BLaER1 treated with 17β-estradiol and CSF1 and Interleukin-3, amounts not matched to agents 10 nM and 100 nM (cell line): ENCODE measurements at regions not wholly inside any gene's neighbourhood (a gene's known extent, or its start where the extent isn't known, plus 50 kb on each side); places are given as distances from the start of the nearest gene placed in this dataset.

ENCODE experiments used
- H3K27ac ChIP-seq, 11 experiments: shearing (Covaris generic); formaldehyde crosslinking; 2 replicates each; pipeline ENCODE4 v1.8.1; 2022
- H3K27me3 ChIP-seq, 11 experiments: shearing (Covaris generic); formaldehyde crosslinking; 2 replicates each; pipeline ENCODE4 v1.8.1; 2022
- H3K36me3 ChIP-seq, 11 experiments: shearing (Covaris generic); formaldehyde crosslinking; 2 replicates each; pipeline ENCODE4 v1.8.1; 2022
- H3K4me1 ChIP-seq, 10 experiments: shearing (Covaris generic); formaldehyde crosslinking; 2 replicates each; pipeline ENCODE4 v1.8.1; 2022
- H3K4me2 ChIP-seq, 11 experiments: shearing (Covaris generic); formaldehyde crosslinking; 2 replicates each; pipeline ENCODE4 v1.8.1; 2022
- H3K4me3 ChIP-seq, 10 experiments: shearing (Covaris generic); formaldehyde crosslinking; 2 replicates each; pipeline ENCODE4 v1.8.1; 2022
- H3K9ac ChIP-seq, 11 experiments: shearing (Covaris generic); formaldehyde crosslinking; 2 replicates each; pipeline ENCODE4 v1.8.1; 2022
- H3K9me3 ChIP-seq, 11 experiments: shearing (Covaris generic); formaldehyde crosslinking; replicated peaks in 1 of 11; 2 replicates each; pipeline ENCODE4 v1.8.1; 2022
- H4K20me1 ChIP-seq, 11 experiments: shearing (Covaris generic); formaldehyde crosslinking; 2 replicates each; pipeline ENCODE4 v1.8.1; 2022
- Cebpa-rat ChIP-seq, 11 experiments: shearing (Covaris generic); IDR thresholded peaks; 2 replicates each; pipeline ENCODE4 v1.8.1; 2022

GRCh38 chr10:47178537-47179290 is 121.3 kb upstream of the GDF10 start:
- H3K36me3 ChIP-seq = no peaks in the 10 kb centered on the region
- H3K27ac ChIP-seq = no peak overlapping the region
- TF ChIP-seq Cebpa-rat (IDR thresholded peaks at IDR 0.05) = no peak
- no peak overlapping the region for H3K9ac ChIP-seq
- no peaks in the 10 kb centered on the region for H4K20me1 ChIP-seq
- H3K4me2 ChIP-seq = no peak overlapping the region
- no peak overlapping the region for H3K4me3 ChIP-seq
- no peaks in the 10 kb centered on the region for H3K9me3 ChIP-seq
- H3K27me3 ChIP-seq = no peaks in the 10 kb centered on the region
- H3K4me1 ChIP-seq = peaks cover 0 to 5% (median 5%) of the 10 kb centered on the region in 10 experiments; a peak in 7 of 20 replicates

DNA sequence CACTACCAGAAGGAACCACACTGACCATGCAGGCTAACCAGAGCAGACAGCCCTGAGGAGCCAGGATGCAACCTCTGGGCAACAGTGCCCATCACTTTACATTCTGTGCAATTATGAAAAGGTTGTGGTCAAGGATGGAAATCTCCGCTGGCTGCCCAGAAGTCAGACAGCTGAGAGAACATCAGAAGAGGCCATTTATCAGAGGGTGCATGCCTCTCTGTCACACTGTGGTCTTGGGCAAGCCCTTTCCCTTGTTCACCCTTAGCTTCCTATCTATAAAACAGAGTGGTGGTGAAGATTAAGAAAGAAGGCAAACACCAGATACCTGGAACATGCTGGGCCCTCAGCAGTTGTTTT is 120.7 kb upstream of the GDF10 start:
- no peaks in the 10 kb centered on the region for H4K20me1 ChIP-seq
- no peaks in the 10 kb centered on the region for H3K36me3 ChIP-seq
- no peaks in the 10 kb centered on the region for H3K27me3 ChIP-seq
- no peak overlapping the region for H3K27ac ChIP-seq
- no peak overlapping the region for H3K4me2 ChIP-seq
- H3K4me1 ChIP-seq = peaks cover 0 to 5% (median 5%) of the 10 kb centered on the region in 10 experiments; a peak in 7 of 20 replicates
- no peaks in the 10 kb centered on the region for H3K9me3 ChIP-seq
- H3K9ac ChIP-seq = no peak overlapping the region
- no peak overlapping the region for H3K4me3 ChIP-seq
- no peak for TF ChIP-seq Cebpa-rat (IDR thresholded peaks at IDR 0.05)

- Histone ChIP-seq H3K4me2 (no peak overlapping the region), H3K9me3 (no peaks in the 10 kb centered on the region), H3K36me3 (no peaks in the 10 kb centered on the region), H3K27me3 (no peaks in the 10 kb centered on the region), H3K9ac (no peak overlapping the region), H3K4me1 (no peaks in the 10 kb centered on the region), H3K27ac (no peak overlapping the region), H3K4me3 (no peak overlapping the region), H4K20me1 (no peaks in the 10 kb centered on the region)
- no peak for TF ChIP-seq Cebpa-rat (IDR thresholded peaks at IDR 0.05)
Measured at GRCh38 chr10:47181052-47181849, 118.7 kb upstream of the GDF10 start.

DNA sequence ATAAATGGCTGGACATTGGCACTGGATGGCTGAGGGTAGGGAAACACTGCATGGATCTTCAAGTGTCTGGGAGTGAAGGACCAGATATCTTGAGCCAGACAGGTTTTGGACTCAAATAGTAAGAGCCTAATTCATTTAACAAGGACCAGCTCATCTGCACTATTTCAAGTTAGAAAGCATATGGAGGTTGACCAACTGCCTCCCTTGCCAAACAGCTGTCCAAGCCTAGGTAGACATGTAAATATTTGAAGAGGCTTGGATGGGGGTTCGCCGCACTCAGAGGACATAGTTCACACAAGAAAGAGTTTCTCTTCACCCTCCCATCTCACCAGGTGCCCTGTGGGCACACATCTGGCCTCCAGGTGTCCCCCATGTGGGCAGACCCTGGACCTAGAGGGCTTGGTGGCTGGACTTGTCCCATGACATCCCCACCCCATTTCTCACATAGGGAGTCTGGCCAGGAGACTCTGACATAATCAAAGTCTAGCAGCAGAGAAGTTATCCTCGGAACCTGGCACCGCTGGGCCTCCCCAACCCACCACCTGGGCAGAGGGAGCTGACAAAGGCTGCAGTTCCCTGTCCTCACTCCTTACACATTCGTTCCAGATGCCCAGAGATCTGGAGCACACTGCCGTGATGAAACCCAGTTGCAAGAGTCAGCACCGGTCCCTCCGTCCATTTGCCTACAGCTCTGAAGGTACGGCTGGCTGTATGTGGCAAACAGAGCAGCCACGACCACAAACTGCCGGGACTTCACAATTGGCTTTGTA is 116.9 kb upstream of the GDF10 start:
- Histone ChIP-seq H3K36me3 (no peaks in the 10 kb centered on the region), H3K27me3 (no peaks in the 10 kb centered on the region), H3K4me3 (no peak overlapping the region), H3K4me2 (no peak overlapping the region), H3K27ac (no peak overlapping the region), H3K4me1 (no peaks in the 10 kb centered on the region), H4K20me1 (no peaks in the 10 kb centered on the region), H3K9ac (no peak overlapping the region), H3K9me3 (no peaks in the 10 kb centered on the region)
- no peak for TF ChIP-seq Cebpa-rat (IDR thresholded peaks at IDR 0.05)

DNA sequence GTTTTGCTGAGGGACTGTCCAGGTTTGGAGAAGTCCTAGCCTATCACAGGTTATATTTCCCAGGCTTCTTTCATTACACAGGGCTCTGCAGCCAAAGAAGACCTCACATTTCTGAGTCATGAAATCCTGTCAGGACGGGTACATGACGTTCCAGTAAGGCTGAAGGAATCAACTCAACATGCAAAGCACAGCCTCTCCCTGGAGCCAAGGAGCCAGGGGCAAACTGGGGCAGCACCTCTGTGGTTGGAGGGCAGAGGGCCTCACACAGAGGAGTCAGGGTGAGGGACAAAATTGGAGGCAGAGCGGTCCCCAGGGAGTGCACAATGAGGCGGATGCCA is 116.3 kb upstream of the GDF10 start:
- Histone ChIP-seq H3K9ac (no peak overlapping the region), H3K4me2 (0 out of 22 replicates have a peak overlapping the region, but pooled peaks of 1 of the 11 experiments have one; percentile 6), H3K9me3 (no peaks in the 10 kb centered on the region), H3K4me3 (no peak overlapping the region), H3K4me1 (no peaks in the 10 kb centered on the region), H3K27me3 (no peaks in the 10 kb centered on the region), H3K36me3 (no peaks in the 10 kb centered on the region), H3K27ac (no peak overlapping the region), H4K20me1 (no peaks in the 10 kb centered on the region)
- no peak for TF ChIP-seq Cebpa-rat (IDR thresholded peaks at IDR 0.05)

- Histone ChIP-seq H3K9ac (no peak overlapping the region), H3K36me3 (no peaks in the 10 kb centered on the region), H3K9me3 (no peaks in the 10 kb centered on the region), H3K4me2 (no peak overlapping the region), H3K4me3 (no peak overlapping the region), H3K27me3 (no peaks in the 10 kb centered on the region), H3K27ac (no peak overlapping the region), H3K4me1 (no peaks in the 10 kb centered on the region), H4K20me1 (no peaks in the 10 kb centered on the region)
- no peak for TF ChIP-seq Cebpa-rat (IDR thresholded peaks at IDR 0.05)
Measured at GRCh38 chr10:47184273-47184672, 115.7 kb upstream of the GDF10 start.

DNA sequence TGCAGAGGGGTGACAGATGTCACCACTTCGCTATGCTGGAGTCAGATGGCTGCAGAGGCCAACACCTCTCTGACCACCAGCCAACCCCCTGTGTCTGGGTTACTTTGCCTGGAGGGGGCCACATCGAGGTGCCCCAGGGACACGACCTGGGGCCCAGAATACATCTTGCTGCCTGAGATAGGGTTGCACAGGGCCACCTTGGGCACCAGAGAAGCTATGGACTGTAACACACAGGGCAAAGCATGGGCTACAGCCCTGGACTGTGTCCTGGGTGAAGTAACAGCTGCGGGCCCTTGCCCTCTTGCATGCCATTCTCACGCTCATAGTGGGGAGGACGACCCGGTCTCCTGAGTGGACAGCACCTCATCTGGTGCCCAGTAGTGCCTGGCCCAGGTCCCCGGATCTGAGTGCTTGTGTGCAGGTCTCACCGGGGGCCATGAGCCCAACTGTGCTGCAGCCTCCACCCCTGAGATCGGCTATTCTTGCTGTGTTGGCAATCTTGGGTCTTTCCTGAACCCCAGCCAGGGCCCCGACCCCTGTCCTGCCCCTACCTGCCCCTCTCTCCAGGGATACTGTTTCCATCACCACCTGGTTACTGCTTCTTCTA is 115.2 kb upstream of the GDF10 start:
- no peak overlapping the region for H3K4me3 ChIP-seq
- no peaks in the 10 kb centered on the region for H3K4me1 ChIP-seq
- H3K36me3 ChIP-seq = no peaks in the 10 kb centered on the region
- no peaks in the 10 kb centered on the region for H3K9me3 ChIP-seq
- TF ChIP-seq Cebpa-rat (IDR thresholded peaks at IDR 0.05) = no peak
- H4K20me1 ChIP-seq = no peaks in the 10 kb centered on the region
- H3K27me3 ChIP-seq = no peaks in the 10 kb centered on the region
- no peak overlapping the region for H3K27ac ChIP-seq
- no peak overlapping the region for H3K9ac ChIP-seq
- no peak overlapping the region for H3K4me2 ChIP-seq

GRCh38 chr10:47186941-47187340 is 113.1 kb upstream of the GDF10 start:
- Histone ChIP-seq H3K27ac (no peak overlapping the region), H3K4me3 (no peak overlapping the region), H3K4me1 (no peaks in the 10 kb centered on the region), H3K9ac (no peak overlapping the region), H4K20me1 (no peaks in the 10 kb centered on the region), H3K4me2 (no peak overlapping the region), H3K27me3 (no peaks in the 10 kb centered on the region), H3K9me3 (no peaks in the 10 kb centered on the region), H3K36me3 (no peaks in the 10 kb centered on the region)
- TF ChIP-seq Cebpa-rat (IDR thresholded peaks at IDR 0.05) = no peak

DNA sequence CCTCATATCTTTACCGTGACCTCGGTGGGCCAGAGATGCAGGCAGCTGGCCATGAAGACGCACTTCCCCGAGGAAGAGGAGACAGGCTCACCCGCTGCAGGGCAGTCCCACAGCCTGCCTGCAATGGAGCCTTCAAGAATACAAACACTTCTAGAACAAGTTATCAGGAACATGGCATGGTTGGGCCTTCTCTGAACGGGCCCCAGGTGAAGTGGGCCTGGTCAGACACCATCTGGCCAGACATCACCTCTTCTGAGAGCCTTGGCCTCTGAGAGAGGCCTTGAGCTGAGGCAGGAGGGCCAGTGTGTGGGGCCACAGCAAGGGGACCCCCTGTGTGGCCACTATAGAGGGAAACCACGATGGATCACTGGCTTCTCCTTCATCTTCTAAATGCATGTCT is 112.4 kb upstream of the GDF10 start:
- no peak for TF ChIP-seq Cebpa-rat (IDR thresholded peaks at IDR 0.05)
- H3K9me3 ChIP-seq = no peaks in the 10 kb centered on the region
- no peak overlapping the region for H3K4me3 ChIP-seq
- H3K9ac ChIP-seq = no peak overlapping the region
- H3K36me3 ChIP-seq = no peaks in the 10 kb centered on the region
- H3K4me2 ChIP-seq = no peak overlapping the region
- H3K27me3 ChIP-seq = no peaks in the 10 kb centered on the region
- H4K20me1 ChIP-seq = no peaks in the 10 kb centered on the region
- H3K27ac ChIP-seq = no peak overlapping the region
- H3K4me1 ChIP-seq = no peaks in the 10 kb centered on the region
